ENCODE measurements at regions not wholly inside any gene's neighbourhood (a gene's known extent, or its start where the extent isn't known, plus 50 kb on each side); places are given as distances from the start of the nearest gene placed in this dataset.

DNA sequence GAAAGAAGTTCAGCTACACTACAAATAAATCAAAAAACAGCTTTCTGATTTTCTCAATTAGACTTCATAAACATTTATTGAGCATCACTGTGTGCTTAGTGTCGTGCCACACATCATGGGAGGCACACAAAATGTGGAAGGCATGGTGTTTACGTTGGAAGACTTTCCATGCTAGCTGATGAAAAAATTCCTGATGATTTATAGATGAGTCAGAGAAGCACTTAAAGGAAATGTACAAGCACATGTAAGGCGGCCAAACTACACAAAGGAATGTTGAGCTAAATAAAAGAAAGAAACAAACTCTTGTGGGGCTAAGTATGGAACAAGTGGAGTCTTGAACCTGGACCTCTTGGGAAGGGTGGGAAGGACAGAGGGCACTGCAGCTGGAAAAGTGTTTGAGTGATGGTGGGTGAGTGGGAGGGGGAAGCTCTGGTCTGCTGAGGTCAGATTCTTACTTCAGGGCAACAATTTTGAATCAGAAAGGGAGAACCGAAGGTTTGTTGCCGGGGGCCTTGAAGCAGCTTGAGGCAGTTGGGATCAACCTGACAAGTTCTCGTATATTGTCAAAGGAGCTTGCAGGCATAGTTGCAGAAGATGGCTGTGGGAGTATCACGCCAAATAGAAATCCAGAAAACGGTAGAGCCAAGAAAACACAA, 66.9 kb downstream of the FOXB1 start:
- peak overlapping the region in 2 of 3 experiments; percentile 32 to 68; a peak in 2 of 7 replicates for H3K27ac Mint-ChIP-seq
- Histone ChIP-seq H3T11ph (ENCODE audit: low read length) (no peak overlapping the region), H4K91ac (ENCODE audit: insufficient read length, low read depth, low read length) (no peak overlapping the region), H2BK5ac (ENCODE audit: insufficient read length, low read length) (no peak overlapping the region), H3K27me3 (ENCODE audit: insufficient read depth, low read length) (no peaks in the 10 kb centered on the region), H3K27ac (ENCODE audit: insufficient read length, low read depth, low read length) (no peak overlapping the region), H2BK12ac (ENCODE audit: insufficient read length, low read depth, low read length) (no peak overlapping the region), H3K4me2 (ENCODE audit: insufficient read depth, insufficient read length, low read length) (no peak overlapping the region), H2AK5ac (ENCODE audit: insufficient read length, low read length) (no peak overlapping the region), H3K14ac (ENCODE audit: insufficient read depth, low read length) (no peak overlapping the region), H3K4ac (ENCODE audit: low read depth, low read length) (no peak overlapping the region), H2AFZ (ENCODE audit: low read length) (peak overlapping the region; percentile 73), H3K79me2 (ENCODE audit: insufficient read depth, low read length) (no peaks in the 10 kb centered on the region), H2BK20ac (ENCODE audit: low read depth, low read length, poor library complexity, severe bottlenecking) (peak overlapping the region; percentile 83), H3K4me1 (ENCODE audit: insufficient read depth, low read length) (peaks cover 3% of the 10 kb centered on the region; the same call in 1 of the 2 replicates), H4K5ac (ENCODE audit: insufficient read length, low read depth, low read length) (no peak overlapping the region), H3K9me3 (ENCODE audit: control insufficient read depth, low read depth, low read length) (no peaks in the 10 kb centered on the region), H3K79me1 (ENCODE audit: insufficient read depth, low read depth, low read length, poor library complexity, severe bottlenecking) (no peaks in the 10 kb centered on the region), H2BK15ac (ENCODE audit: low read depth, low read length) (no peak overlapping the region), H3K23me2 (ENCODE audit: insufficient read length, low read depth, low read length, poor library complexity, severe bottlenecking) (no peaks in the 10 kb centered on the region), H2BK120ac (ENCODE audit: low read depth, low read length, poor library complexity, severe bottlenecking) (no peak overlapping the region), H3K23ac (ENCODE audit: insufficient read length, low read depth, low read length) (no peak overlapping the region), H4K20me1 (ENCODE audit: control insufficient read depth, insufficient read depth, insufficient read length) (no peaks in the 10 kb centered on the region), H3K18ac (ENCODE audit: insufficient read length, low read depth, low read length) (peak overlapping the region; percentile 34), H3K56ac (ENCODE audit: insufficient read length, low read depth, low read length) (no peak overlapping the region), H3K9ac (ENCODE audit: extremely low read depth, insufficient read length, low read length) (no peak overlapping the region), H4K8ac (replicated peaks; ENCODE audit: insufficient read length, low read depth, low read length) (no peak overlapping the region)
- peaks cover 4% of the 10 kb centered on the region for H3K27me3 Mint-ChIP-seq (ENCODE audit: low read depth)
- no peak for TF ChIP-seq CTCF (conservative IDR thresholded peaks at IDR 0.05)
- H3K4me3 Mint-ChIP-seq, result no peak overlapping the region
- H3K9me3 Mint-ChIP-seq, result peaks cover 6 to 8% of the 10 kb centered on the region in 2 experiments
- peaks cover 0 to 7% (median 2%) of the 10 kb centered on the region in 3 experiments; a peak in 2 of 7 replicates for H3K36me3 Mint-ChIP-seq (ENCODE audit: insufficient read depth in 1 of 3, low read depth in 3 of 3)
- no CpG with 5 or more reads among the region's 8 CpGs for WGBS (ENCODE audit: extremely low coverage, insufficient read length, low lambda C conversion rate)
- peaks cover 31 to 36% of the 10 kb centered on the region in 2 experiments for H3K4me1 Mint-ChIP-seq
- DNase-seq, result no peak

All from H9 (cell line).